ENCODE measurements at regions not wholly inside any gene's neighbourhood (a gene's known extent, or its start where the extent isn't known, plus 50 kb on each side); places are given as distances from the start of the nearest gene placed in this dataset.

GRCh38 chr18:27750014-27750413, 426.9 kb downstream of the CDH2 start:
- DNase-seq, result peak; percentile 1

GRCh38 chr18:27749194-27749593, 427.7 kb downstream of the CDH2 start:
- no peak for DNase-seq

- no peak for DNase-seq
Measured at GRCh38 chr18:27746241-27746640, 430.7 kb downstream of the CDH2 start.

- no peak for DNase-seq
Measured at GRCh38 chr18:27735117-27735516, 441.8 kb downstream of the CDH2 start.

- DNase-seq, result no peak
Measured at GRCh38 chr18:27731211-27731610, 445.7 kb downstream of the CDH2 start.

- DNase-seq, result no peak
Measured at GRCh38 chr18:27728659-27729058, 448.3 kb downstream of the CDH2 start.

GRCh38 chr18:27724362-27724761, 452.6 kb downstream of the CDH2 start:
- DNase-seq, result no peak

- DNase-seq, result no peak
Measured at GRCh38 chr18:27723168-27723567, 453.8 kb downstream of the CDH2 start.

- no peak for DNase-seq
Measured at GRCh38 chr18:27719680-27720079, 457.2 kb downstream of the CDH2 start.

GRCh38 chr18:27717816-27718215, 459.1 kb downstream of the CDH2 start:
- no peak for DNase-seq

- DNase-seq, result no peak
Measured at GRCh38 chr18:27717250-27717649, 459.7 kb downstream of the CDH2 start.

- no peak for DNase-seq
Measured at GRCh38 chr18:27715751-27716150, 461.2 kb downstream of the CDH2 start.

GRCh38 chr18:27713738-27714095, 463.2 kb downstream of the CDH2 start:
- no peak for DNase-seq

- DNase-seq, result no peak
Measured at GRCh38 chr18:27713037-27713737, 463.7 kb downstream of the CDH2 start.

GRCh38 chr18:27712066-27712465, 464.9 kb downstream of the CDH2 start:
- DNase-seq, result no peak

- DNase-seq, result no peak
Measured at GRCh38 chr18:27711382-27711781, 465.5 kb downstream of the CDH2 start.

GRCh38 chr18:27709344-27709743, 467.6 kb downstream of the CDH2 start:
- no peak for DNase-seq

- DNase-seq, result no peak
Measured at GRCh38 chr18:27707201-27707600, 469.7 kb downstream of the CDH2 start.

- DNase-seq, result no peak
Measured at GRCh38 chr18:27704736-27705361, 472.1 kb downstream of the CDH2 start.

- DNase-seq, result no peak
Measured at GRCh38 chr18:27699137-27699536, 477.8 kb downstream of the CDH2 start.

- DNase-seq, result no peak
Measured at GRCh38 chr18:27696148-27696547, 480.8 kb downstream of the CDH2 start.

GRCh38 chr18:27695503-27695902, 481.4 kb downstream of the CDH2 start:
- no peak for DNase-seq

- no peak for DNase-seq
Measured at GRCh38 chr18:27695052-27695451, 481.9 kb downstream of the CDH2 start.

GRCh38 chr18:27688581-27688980, 488.3 kb downstream of the CDH2 start:
- DNase-seq, result no peak
